Testis (tissue), 2 donors: ENCODE measurements at regions not wholly inside any gene's neighbourhood (a gene's known extent, or its start where the extent isn't known, plus 50 kb on each side); places are given as distances from the start of the nearest gene placed in this dataset.

Experiments
- DNase-seq: peaks from one replicate; pipeline ENCODE4 v3.0.0-alpha.2; 2019
- H3K27ac ChIP-seq, 2 donors: fragments of 200-600 bp; sonication (generic); one replicate each; pipeline ENCODE4 v1.5.1; 2019
- H3K27me3 ChIP-seq: fragments of 200-600 bp; sonication (generic); one replicate; pipeline ENCODE4 v1.5.1; 2019
- H3K36me3 ChIP-seq: fragments of 200-600 bp; sonication (generic); one replicate; pipeline ENCODE4 v1.5.1; 2017; ENCODE audit warnings: low read depth; ENCODE audit errors: missing control alignments
- H3K4me1 ChIP-seq: fragments of 200-600 bp; sonication (generic); one replicate; pipeline ENCODE4 v1.5.1; 2019
- H3K4me3 ChIP-seq, 2 donors: fragments of 200-600 bp; sonication (generic); one replicate each; pipeline ENCODE4 v1.5.1; 2017 to 2019
- H3K9me3 ChIP-seq: fragments of 200-600 bp; sonication (generic); one replicate; pipeline ENCODE4 v1.5.1; 2017
- CTCF ChIP-seq, 3 experiments: fragments of 450-650 bp in 2 of 3; fragments of 200-600 bp in 1 of 3; sonication (generic) in 1 of 3; IDR thresholded peaks; one replicate each; pipeline ENCODE4 v1.5.1; 2016 to 2019; ENCODE audit warnings: antibody characterized with exemption in 3 of 3, mild to moderate bottlenecking in 2 of 3, moderate library complexity in 1 of 3
- POLR2A ChIP-seq: fragments of 450-650 bp; IDR thresholded peaks from one replicate; pipeline ENCODE4 v1.6.1; 2017; ENCODE audit warnings: antibody characterized with exemption, mild to moderate bottlenecking, moderate library complexity
- WGBS, 2 donors: methylation state at CpG; one replicate each; pipeline ENCODE4 v1.1.5; 2018; 5-methylcytosine and 5-hydroxymethylcytosine counted together
- intact Hi-C: fragments of 100-400 bp; cut with DNase I; formaldehyde crosslinking; loops from one replicate; pipeline ENCODE4 v1.15.1; 2023; ENCODE audit warnings: low total_unique reads

- H3K36me3 ChIP-seq = no peaks in the 10 kb centered on the region
- no peak for TF ChIP-seq CTCF (IDR thresholded peaks at IDR 0.05)
- TF ChIP-seq POLR2A = no peak
Observed at GRCh38 chr7:114107522-114107921, 188.7 kb upstream of the PPP1R3A start.

GRCh38 chr7:114104035-114104434 is 185.2 kb upstream of the PPP1R3A start:
- DNase-seq = no peak
- 79 to 93% methylated on average over 1 of the region's 1 CpG for WGBS, 2 donors
- Histone ChIP-seq H3K27me3 (no peaks in the 10 kb centered on the region), H3K27ac (no peak overlapping the region), H3K36me3 (no peaks in the 10 kb centered on the region), H3K9me3 (no peaks in the 10 kb centered on the region), H3K4me1 (no peaks in the 10 kb centered on the region), H3K4me3 (no peak overlapping the region)
- TF ChIP-seq CTCF (IDR thresholded peaks at IDR 0.05) (no peak), POLR2A (no peak)
- intact Hi-C loops = no loop called here

More at GRCh38 chr7:114107522-114107921, 188.7 kb upstream of the PPP1R3A start:
- Histone ChIP-seq H3K4me1 (no peaks in the 10 kb centered on the region), H3K9me3 (no peaks in the 10 kb centered on the region), H3K27ac (no peak overlapping the region), H3K27me3 (no peaks in the 10 kb centered on the region), H3K4me3 (no peak overlapping the region)
- 69 to 79% methylated on average over 2 of the region's 2 CpGs for WGBS, 2 donors
- DNase-seq = no peak
- intact Hi-C loops = no loop called here

- no peak overlapping the region for H3K27ac ChIP-seq
- intact Hi-C loops = no loop called here
- H3K4me1 ChIP-seq = no peaks in the 10 kb centered on the region
- DNase-seq = no peak
- 89 to 91% methylated on average over 2 of the region's 2 CpGs for WGBS, 2 donors
- no peaks in the 10 kb centered on the region for H3K9me3 ChIP-seq
- TF ChIP-seq CTCF (IDR thresholded peaks at IDR 0.05) = no peak
- TF ChIP-seq POLR2A = no peak
- H3K27me3 ChIP-seq = no peaks in the 10 kb centered on the region
- no peaks in the 10 kb centered on the region for H3K36me3 ChIP-seq
- H3K4me3 ChIP-seq = no peak overlapping the region
Observed at GRCh38 chr7:114102996-114103395, 184.2 kb upstream of the PPP1R3A start.

- Histone ChIP-seq H3K4me3 (no peak overlapping the region), H3K27ac (no peak overlapping the region), H3K9me3 (no peaks in the 10 kb centered on the region), H3K4me1 (no peaks in the 10 kb centered on the region), H3K27me3 (no peaks in the 10 kb centered on the region), H3K36me3 (no peaks in the 10 kb centered on the region)
- WGBS, 2 donors = 91 to 100% methylated on average over 1 of the region's 1 CpG
- intact Hi-C loops = no loop called here
- no peak for TF ChIP-seq CTCF (IDR thresholded peaks at IDR 0.05)
- no peak for TF ChIP-seq POLR2A
- no peak for DNase-seq
Observed at GRCh38 chr7:114102131-114102530, 183.3 kb upstream of the PPP1R3A start.

- no peaks in the 10 kb centered on the region for H3K9me3 ChIP-seq
- no peaks in the 10 kb centered on the region for H3K36me3 ChIP-seq
- no peak overlapping the region for H3K27ac ChIP-seq
- DNase-seq = no peak
- intact Hi-C loops = no loop called here
- H3K4me3 ChIP-seq = no peak overlapping the region
- no peaks in the 10 kb centered on the region for H3K4me1 ChIP-seq
- H3K27me3 ChIP-seq = no peaks in the 10 kb centered on the region
- TF ChIP-seq CTCF (IDR thresholded peaks at IDR 0.05) (no peak), POLR2A (no peak)
Observed at GRCh38 chr7:114100810-114101209, 182.0 kb upstream of the PPP1R3A start.
